Parathyroid adenoma (tissue), 2 donors: ENCODE measurements at regions not wholly inside any gene's neighbourhood (a gene's known extent, or its start where the extent isn't known, plus 50 kb on each side); places are given as distances from the start of the nearest gene placed in this dataset.

Source experiments
- H2AFZ ChIP-seq: fragments of 300-600 bp; sonication (generic); one replicate; pipeline ENCODE4 v1.7.0; 2017; ENCODE audit warnings: antibody characterized with exemption, mild to moderate bottlenecking
- H3K27ac ChIP-seq: fragments of 300-600 bp; sonication (generic); one replicate; pipeline ENCODE4 v1.7.0; 2017
- H3K27me3 ChIP-seq: fragments of 300-600 bp; sonication (generic); one replicate; pipeline ENCODE4 v1.7.0; 2017; ENCODE audit warnings: low read length; ENCODE audit not compliant: control insufficient read depth, insufficient read depth
- H3K36me3 ChIP-seq: fragments of 300-600 bp; sonication (generic); one replicate; pipeline ENCODE4 v1.7.0; 2017; ENCODE audit warnings: low read length; ENCODE audit not compliant: control insufficient read depth, insufficient read depth
- H3K4me1 ChIP-seq: fragments of 300-600 bp; sonication (generic); one replicate; pipeline ENCODE4 v1.7.0; 2017; ENCODE audit warnings: control low read depth
- H3K4me2 ChIP-seq: fragments of 300-600 bp; sonication (generic); one replicate; pipeline ENCODE4 v1.7.0; 2017; ENCODE audit warnings: low read length
- H3K4me3 ChIP-seq: fragments of 300-600 bp; sonication (generic); one replicate; pipeline ENCODE4 v1.7.0; 2017; ENCODE audit warnings: low read depth, low read length
- H3K79me2 ChIP-seq: fragments of 300-600 bp; sonication (generic); one replicate; pipeline ENCODE4 v1.7.0; 2017; ENCODE audit warnings: control low read depth
- H3K9ac ChIP-seq: fragments of 300-600 bp; sonication (generic); one replicate; pipeline ENCODE4 v1.7.0; 2017; ENCODE audit warnings: mild to moderate bottlenecking
- H3K9me3 ChIP-seq: fragments of 300-600 bp; sonication (generic); one replicate; pipeline ENCODE4 v1.7.0; 2017; ENCODE audit warnings: low read length; ENCODE audit not compliant: control insufficient read depth
- TF ChIP-seq, protein P1 (sequence below): fragments of 300-600 bp; sonication (generic); IDR thresholded peaks from one replicate; pipeline ENCODE4 v1.7.0; 2017; ENCODE audit warnings: antibody characterized with exemption, mild to moderate bottlenecking
- donor health status: primary hyperparathyroidism.

- Histone ChIP-seq H3K9ac (no peak overlapping the region), H2AFZ (no peak overlapping the region), H3K9me3 (no peaks in the 10 kb centered on the region), H3K4me1 (no peaks in the 10 kb centered on the region), H3K79me2 (no peaks in the 10 kb centered on the region), H3K36me3 (no peaks in the 10 kb centered on the region), H3K4me2 (no peak overlapping the region), H3K27ac (no peak overlapping the region), H3K4me3 (no peak overlapping the region), H3K27me3 (no peaks in the 10 kb centered on the region)
- TF ChIP-seq, protein P1, sequence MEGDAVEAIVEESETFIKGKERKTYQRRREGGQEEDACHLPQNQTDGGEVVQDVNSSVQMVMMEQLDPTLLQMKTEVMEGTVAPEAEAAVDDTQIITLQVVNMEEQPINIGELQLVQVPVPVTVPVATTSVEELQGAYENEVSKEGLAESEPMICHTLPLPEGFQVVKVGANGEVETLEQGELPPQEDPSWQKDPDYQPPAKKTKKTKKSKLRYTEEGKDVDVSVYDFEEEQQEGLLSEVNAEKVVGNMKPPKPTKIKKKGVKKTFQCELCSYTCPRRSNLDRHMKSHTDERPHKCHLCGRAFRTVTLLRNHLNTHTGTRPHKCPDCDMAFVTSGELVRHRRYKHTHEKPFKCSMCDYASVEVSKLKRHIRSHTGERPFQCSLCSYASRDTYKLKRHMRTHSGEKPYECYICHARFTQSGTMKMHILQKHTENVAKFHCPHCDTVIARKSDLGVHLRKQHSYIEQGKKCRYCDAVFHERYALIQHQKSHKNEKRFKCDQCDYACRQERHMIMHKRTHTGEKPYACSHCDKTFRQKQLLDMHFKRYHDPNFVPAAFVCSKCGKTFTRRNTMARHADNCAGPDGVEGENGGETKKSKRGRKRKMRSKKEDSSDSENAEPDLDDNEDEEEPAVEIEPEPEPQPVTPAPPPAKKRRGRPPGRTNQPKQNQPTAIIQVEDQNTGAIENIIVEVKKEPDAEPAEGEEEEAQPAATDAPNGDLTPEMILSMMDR = no peak
Measured at GRCh38 chr10:89085153-89085552, 94.6 kb downstream of the FAS start.

DNA sequence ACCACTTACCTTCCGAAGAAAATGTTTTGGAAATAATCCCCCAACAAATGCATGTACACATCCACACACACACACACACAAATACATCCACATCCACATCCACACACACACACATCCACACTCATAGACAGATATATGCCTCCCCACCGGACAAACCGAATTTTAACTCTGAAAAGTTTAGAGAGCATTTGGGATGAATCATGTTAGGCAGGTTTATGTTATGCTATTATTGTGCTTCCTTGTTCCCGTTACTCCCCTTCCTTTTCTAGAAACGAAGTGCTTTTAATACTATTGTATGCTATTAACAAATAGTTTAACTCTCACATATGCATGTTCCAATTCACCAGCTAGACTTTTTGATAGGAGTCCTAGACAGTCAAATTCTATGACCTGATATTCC, 91.5 kb downstream of the FAS start:
- Histone ChIP-seq H3K9ac (no peak overlapping the region), H2AFZ (no peak overlapping the region), H3K27ac (no peak overlapping the region), H3K79me2 (no peaks in the 10 kb centered on the region), H3K4me1 (no peaks in the 10 kb centered on the region), H3K4me3 (no peak overlapping the region), H3K27me3 (no peaks in the 10 kb centered on the region), H3K36me3 (no peaks in the 10 kb centered on the region), H3K9me3 (no peaks in the 10 kb centered on the region), H3K4me2 (no peak overlapping the region)
- TF ChIP-seq, protein P1 = no peak

- Histone ChIP-seq H3K27ac (no peak overlapping the region), H3K4me2 (no peak overlapping the region), H3K79me2 (no peaks in the 10 kb centered on the region), H2AFZ (no peak overlapping the region), H3K4me1 (no peaks in the 10 kb centered on the region), H3K9ac (no peak overlapping the region), H3K9me3 (no peaks in the 10 kb centered on the region), H3K4me3 (no peak overlapping the region), H3K27me3 (no peaks in the 10 kb centered on the region), H3K36me3 (no peaks in the 10 kb centered on the region)
- TF ChIP-seq, protein P1 = no peak
Measured at GRCh38 chr10:89080660-89081059, 90.1 kb downstream of the FAS start.

- no peaks in the 10 kb centered on the region for H3K36me3 ChIP-seq
- no peak overlapping the region for H3K4me3 ChIP-seq
- H3K27ac ChIP-seq = no peak overlapping the region
- H3K4me2 ChIP-seq = no peak overlapping the region
- TF ChIP-seq, protein P1 = no peak
- no peaks in the 10 kb centered on the region for H3K9me3 ChIP-seq
- H2AFZ ChIP-seq = no peak overlapping the region
- no peak overlapping the region for H3K9ac ChIP-seq
- H3K4me1 ChIP-seq = no peaks in the 10 kb centered on the region
- no peaks in the 10 kb centered on the region for H3K27me3 ChIP-seq
- no peaks in the 10 kb centered on the region for H3K79me2 ChIP-seq
Measured at GRCh38 chr10:89079961-89080360, 89.4 kb downstream of the FAS start.

- Histone ChIP-seq H3K9ac (no peak overlapping the region), H2AFZ (no peak overlapping the region), H3K27ac (no peak overlapping the region), H3K36me3 (no peaks in the 10 kb centered on the region), H3K4me2 (no peak overlapping the region), H3K9me3 (no peaks in the 10 kb centered on the region), H3K79me2 (no peaks in the 10 kb centered on the region), H3K4me3 (no peak overlapping the region), H3K27me3 (no peaks in the 10 kb centered on the region), H3K4me1 (no peaks in the 10 kb centered on the region)
- TF ChIP-seq, protein P1 = no peak
Measured at GRCh38 chr10:89078724-89079672, 88.4 kb downstream of the FAS start.
